OCI-LY1 (cell line): ENCODE measurements at regions not wholly inside any gene's neighbourhood (a gene's known extent, or its start where the extent isn't known, plus 50 kb on each side); places are given as distances from the start of the nearest gene placed in this dataset.

ENCODE experiments used
- H2AFZ ChIP-seq: fragments of 200-600 bp; sonication (generic), shearing (Covaris generic); 2 replicates; pipeline ENCODE4 v1.6.0; 2014; ENCODE audit warnings: antibody characterized with exemption, mild to moderate bottlenecking, low read length
- H3F3A ChIP-seq: fragments of 200-600 bp; sonication (generic), shearing (Covaris generic); 2 replicates; pipeline ENCODE4 v1.6.0; 2014; ENCODE audit warnings: mild to moderate bottlenecking, antibody characterized with exemption, low read length, moderate library complexity; ENCODE audit not compliant: insufficient read depth
- H3K27ac ChIP-seq: fragments of 200-600 bp; sonication (generic); 2 replicates; pipeline ENCODE4 v1.5.1; 2014; ENCODE audit warnings: low read length, mixed run types, mild to moderate bottlenecking, low read depth; ENCODE audit not compliant: poor library complexity, severe bottlenecking
- H3K27me3 ChIP-seq: fragments of 200-600 bp; sonication (generic); 2 replicates; pipeline ENCODE4 v1.6.0; 2014; ENCODE audit warnings: antibody characterized with exemption, mild to moderate bottlenecking, low read length, moderate library complexity; ENCODE audit not compliant: insufficient read depth
- H3K36me3 ChIP-seq: fragments of 200-600 bp; sonication (generic); 2 replicates; pipeline ENCODE4 v1.6.1; 2014; ENCODE audit warnings: mild to moderate bottlenecking, antibody characterized with exemption, low read length, moderate library complexity, mixed read lengths; ENCODE audit not compliant: insufficient read depth
- H3K4me1 ChIP-seq: fragments of 200-600 bp; sonication (generic); 2 replicates; pipeline ENCODE4 v1.5.1; 2014; ENCODE audit warnings: mild to moderate bottlenecking, low read length, moderate library complexity; ENCODE audit not compliant: insufficient read depth, severe bottlenecking
- H3K4me2 ChIP-seq: fragments of 200-600 bp; sonication (generic), shearing (Covaris generic); 2 replicates; pipeline ENCODE4 v1.6.1; 2014; ENCODE audit warnings: low read length
- H3K4me3 ChIP-seq: fragments of 200-600 bp; sonication (generic); 2 replicates; pipeline ENCODE4 v1.5.1; 2014; ENCODE audit warnings: low read length, low read depth, mild to moderate bottlenecking, mixed read lengths; ENCODE audit not compliant: poor library complexity, severe bottlenecking
- H3K79me2 ChIP-seq: fragments of 200-600 bp; shearing (Covaris generic); 2 replicates; pipeline ENCODE4 v1.6.1; 2016; ENCODE audit warnings: mixed run types, low read length, mixed read lengths; ENCODE audit not compliant: insufficient read depth
- H3K9ac ChIP-seq: fragments of 200-600 bp; sonication (generic), shearing (Covaris generic); 2 replicates; pipeline ENCODE4 v1.6.1; 2014; ENCODE audit warnings: mild to moderate bottlenecking, low read length, mixed read lengths
- H3K9me2 ChIP-seq: fragments of 200-600 bp; sonication (generic), shearing (Covaris generic); 2 replicates; pipeline ENCODE4 v1.6.1; 2014; ENCODE audit warnings: low read depth, mild to moderate bottlenecking, low read length, mixed read lengths
- H3K9me3 ChIP-seq: fragments of 200-600 bp; shearing (Covaris generic); 2 replicates; pipeline ENCODE4 v1.6.1; 2014; ENCODE audit warnings: low read length, mixed read lengths
- H4K20me1 ChIP-seq: fragments of 200-600 bp; sonication (generic), shearing (Covaris generic); 2 replicates; pipeline ENCODE4 v1.6.0; 2016; ENCODE audit warnings: mild to moderate bottlenecking, low read length; ENCODE audit not compliant: insufficient read depth
- CTCF ChIP-seq: fragments of 200-600 bp; sonication (generic), shearing (Covaris generic); IDR thresholded peaks from 2 replicates; pipeline ENCODE4 v1.5.1; 2017; ENCODE audit warnings: mild to moderate bottlenecking, antibody characterized with exemption, low read length, moderate library complexity, mixed read lengths
- EZH2 ChIP-seq: fragments of 200-600 bp; sonication (generic), shearing (Covaris generic); IDR thresholded peaks from 2 replicates; pipeline ENCODE4 v1.8.0; 2017; ENCODE audit warnings: borderline replicate concordance, mixed run types, mild to moderate bottlenecking, antibody characterized with exemption, low read length, moderate library complexity, mixed read lengths

- no peaks in the 10 kb centered on the region for H3K9me3 ChIP-seq
- H4K20me1 ChIP-seq, result no peaks in the 10 kb centered on the region
- peaks cover 61% of the 10 kb centered on the region for H3K4me1 ChIP-seq
- no peaks in the 10 kb centered on the region for H3K36me3 ChIP-seq
- no peaks in the 10 kb centered on the region for H3K27me3 ChIP-seq
- no peak overlapping the region for H2AFZ ChIP-seq
- no peaks in the 10 kb centered on the region for H3K79me2 ChIP-seq
- no peak overlapping the region for H3K4me3 ChIP-seq
- H3F3A ChIP-seq, result no peaks in the 10 kb centered on the region
- no peak for TF ChIP-seq EZH2
- TF ChIP-seq CTCF, result no peak
- no peak overlapping the region for H3K4me2 ChIP-seq
- no peak overlapping the region for H3K27ac ChIP-seq
- H3K9me2 ChIP-seq, result no peaks in the 10 kb centered on the region
- no peak overlapping the region for H3K9ac ChIP-seq
Observed at GRCh38 chr12:47388712-47389111, 309.0 kb upstream of the AMIGO2 start.

GRCh38 chr12:47387994-47388393, 308.2 kb upstream of the AMIGO2 start:
- TF ChIP-seq CTCF (no peak), EZH2 (no peak)
- no peaks in the 10 kb centered on the region for H3K36me3 ChIP-seq
- no peaks in the 10 kb centered on the region for H3K9me2 ChIP-seq
- H3K27ac ChIP-seq, result no peak overlapping the region
- no peaks in the 10 kb centered on the region for H3F3A ChIP-seq
- H3K27me3 ChIP-seq, result no peaks in the 10 kb centered on the region
- H3K9me3 ChIP-seq, result no peaks in the 10 kb centered on the region
- peaks cover 61% of the 10 kb centered on the region for H3K4me1 ChIP-seq
- no peak overlapping the region for H3K4me2 ChIP-seq
- H3K4me3 ChIP-seq, result no peak overlapping the region
- H3K9ac ChIP-seq, result no peak overlapping the region
- H2AFZ ChIP-seq, result no peak overlapping the region
- no peaks in the 10 kb centered on the region for H4K20me1 ChIP-seq
- H3K79me2 ChIP-seq, result no peaks in the 10 kb centered on the region

- TF ChIP-seq EZH2 (no peak), CTCF (no peak)
- H3F3A ChIP-seq, result no peaks in the 10 kb centered on the region
- H3K27ac ChIP-seq, result peak overlapping the region; percentile 72
- no peaks in the 10 kb centered on the region for H3K9me3 ChIP-seq
- no peaks in the 10 kb centered on the region for H3K79me2 ChIP-seq
- H3K4me2 ChIP-seq, result no peak overlapping the region; the same call in 1 of the 2 replicates
- no peak overlapping the region for H3K4me3 ChIP-seq
- no peaks in the 10 kb centered on the region for H3K27me3 ChIP-seq
- peaks cover 49% of the 10 kb centered on the region for H3K4me1 ChIP-seq
- 0 out of 2 replicates have a peak overlapping the region, but pooled peaks have one; percentile 35 for H2AFZ ChIP-seq
- no peaks in the 10 kb centered on the region for H3K36me3 ChIP-seq
- no peaks in the 10 kb centered on the region for H4K20me1 ChIP-seq
- peak overlapping the region; percentile 27 for H3K9ac ChIP-seq
- no peaks in the 10 kb centered on the region for H3K9me2 ChIP-seq
Observed at GRCh38 chr12:47385653-47386052, 305.9 kb upstream of the AMIGO2 start.
